ENCODE measurements at regions not wholly inside any gene's neighbourhood (a gene's known extent, or its start where the extent isn't known, plus 50 kb on each side); places are given as distances from the start of the nearest gene placed in this dataset.

GRCh38 chr5:133783481-133783880 lies 171.1 kb upstream of the FSTL4 start:
- TF ChIP-seq MAX (IDR thresholded peaks at IDR 0.05) (no peak), RAD21 (IDR thresholded peaks at IDR 0.05; ENCODE audit: low read depth) (no peak), YY1 (IDR thresholded peaks at IDR 0.05; ENCODE audit: low read depth) (no peak), USF1 (IDR thresholded peaks at IDR 0.05) (no peak), EP300 (IDR thresholded peaks at IDR 0.05; ENCODE audit: borderline replicate concordance) (no peak), TAF1 (IDR thresholded peaks at IDR 0.05; ENCODE audit: low read depth) (no peak), REST (IDR thresholded peaks at IDR 0.05; ENCODE audit: low read depth) (no peak), EGR1 (IDR thresholded peaks at IDR 0.05) (no peak), ZBTB7A (IDR thresholded peaks at IDR 0.05; ENCODE audit: low read depth) (no peak), CEBPB (IDR thresholded peaks at IDR 0.05) (no peak), TEAD4 (IDR thresholded peaks at IDR 0.05) (no peak), FOXM1 (IDR thresholded peaks at IDR 0.05; ENCODE audit: borderline replicate concordance, low read depth) (no peak), NFIC (IDR thresholded peaks at IDR 0.05) (no peak), CREB1 (IDR thresholded peaks at IDR 0.05; ENCODE audit: low read depth) (no peak)
